ENCODE measurements at regions not wholly inside any gene's neighbourhood (a gene's known extent, or its start where the extent isn't known, plus 50 kb on each side); places are given as distances from the start of the nearest gene placed in this dataset.
A peak's percentile ranks its signal among the peaks of the same experiment; 100 is the strongest.
"Not testable (repeated sequence)": the region's sequence is repeated elsewhere in the genome, so short reads cannot be mapped to it uniquely, and the experiment has no call there.

GRCh38 chr18:30775629-30776028 lies 266.9 kb downstream of the DSC3 start:
- TF ChIP-seq CTCF (IDR thresholded peaks at IDR 0.05; ENCODE audit: insufficient read depth, low read depth, low read length, missing control alignments), result no peak
- H3K4me3 ChIP-seq (ENCODE audit: low read length), result no peak overlapping the region
- DNase-seq (ENCODE audit: low read depth), result no peak

- DNase-seq (ENCODE audit: low read depth); H3K4me3 ChIP-seq (ENCODE audit: low read length): not testable (repeated sequence)
These were observed 270.4 kb downstream of the DSC3 start for GRCh38 chr18:30772170-30772569.

GRCh38 chr18:30766053-30766452 lies 276.5 kb downstream of the DSC3 start:
- H3K4me3 ChIP-seq (ENCODE audit: low read length), result no peak overlapping the region
- no peak for DNase-seq (ENCODE audit: low read depth)
- TF ChIP-seq CTCF (IDR thresholded peaks at IDR 0.05; ENCODE audit: insufficient read depth, low read depth, low read length, missing control alignments), result no peak

DNA sequence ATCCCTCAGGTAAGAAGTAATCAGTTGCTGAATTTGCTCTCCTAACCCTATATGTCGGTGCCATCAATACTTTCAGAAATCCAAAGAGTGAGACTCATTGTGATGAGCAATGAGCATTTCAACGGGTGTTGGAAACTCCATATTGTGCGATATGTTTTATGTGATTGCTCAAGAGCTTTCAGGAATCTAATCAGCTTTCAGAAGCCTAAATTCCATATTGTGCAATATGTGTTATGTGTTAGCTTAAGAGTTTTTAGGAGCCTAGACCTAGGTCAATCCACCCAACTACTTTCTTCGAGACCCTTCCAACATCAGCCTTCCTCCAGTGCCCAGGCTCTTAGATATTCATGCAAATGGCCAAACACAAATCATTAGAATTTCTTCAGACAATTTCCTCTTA lies 277.3 kb downstream of the DSC3 start:
- TF ChIP-seq CTCF (IDR thresholded peaks at IDR 0.05; ENCODE audit: insufficient read depth, low read depth, low read length, missing control alignments), result no peak
- no peak for DNase-seq (ENCODE audit: low read depth)
- H3K4me3 ChIP-seq (ENCODE audit: low read length), result no peak overlapping the region

GRCh38 chr18:30763902-30764350 lies 278.6 kb downstream of the DSC3 start:
- no peak for TF ChIP-seq CTCF (IDR thresholded peaks at IDR 0.05; ENCODE audit: insufficient read depth, low read depth, low read length, missing control alignments)
- no peak overlapping the region for H3K4me3 ChIP-seq (ENCODE audit: low read length)
- no peak for DNase-seq (ENCODE audit: low read depth)

DNA sequence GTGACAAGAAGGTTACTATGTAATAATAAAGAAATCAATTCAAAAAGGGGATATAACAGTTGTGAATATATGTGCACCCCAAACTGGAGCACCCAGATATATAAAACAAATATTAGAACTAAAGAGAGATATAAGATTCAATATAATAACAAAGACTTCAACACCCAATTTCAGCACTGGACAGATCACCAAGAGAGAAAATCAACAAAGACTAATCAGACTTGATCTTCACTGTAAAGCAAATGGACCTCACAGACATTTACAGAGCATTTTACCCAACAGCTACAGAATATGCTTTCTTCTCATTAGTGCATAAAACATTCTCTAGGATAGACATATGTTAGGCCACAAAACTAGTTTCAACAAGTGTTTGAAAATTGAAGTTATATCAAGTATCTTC lies 287.7 kb downstream of the DSC3 start:
- peak; percentile 5 for DNase-seq (ENCODE audit: low read depth)
- TF ChIP-seq CTCF (IDR thresholded peaks at IDR 0.05; ENCODE audit: insufficient read depth, low read depth, low read length, missing control alignments), result no peak
- H3K4me3 ChIP-seq (ENCODE audit: low read length), result no peak overlapping the region

- H3K4me3 ChIP-seq (ENCODE audit: low read length), result no peak overlapping the region
- no peak for TF ChIP-seq CTCF (IDR thresholded peaks at IDR 0.05; ENCODE audit: insufficient read depth, low read depth, low read length, missing control alignments)
- no peak for DNase-seq (ENCODE audit: low read depth)
These were observed 294.0 kb downstream of the DSC3 start for GRCh38 chr18:30748541-30748940.

- no peak for DNase-seq (ENCODE audit: low read depth)
- TF ChIP-seq CTCF (IDR thresholded peaks at IDR 0.05; ENCODE audit: insufficient read depth, low read depth, low read length, missing control alignments), result no peak
- H3K4me3 ChIP-seq (ENCODE audit: low read length), result no peak overlapping the region
These were observed 296.3 kb downstream of the DSC3 start for GRCh38 chr18:30746224-30746623.
